ENCODE measurements at regions not wholly inside any gene's neighbourhood (a gene's known extent, or its start where the extent isn't known, plus 50 kb on each side); places are given as distances from the start of the nearest gene placed in this dataset.

DNA sequence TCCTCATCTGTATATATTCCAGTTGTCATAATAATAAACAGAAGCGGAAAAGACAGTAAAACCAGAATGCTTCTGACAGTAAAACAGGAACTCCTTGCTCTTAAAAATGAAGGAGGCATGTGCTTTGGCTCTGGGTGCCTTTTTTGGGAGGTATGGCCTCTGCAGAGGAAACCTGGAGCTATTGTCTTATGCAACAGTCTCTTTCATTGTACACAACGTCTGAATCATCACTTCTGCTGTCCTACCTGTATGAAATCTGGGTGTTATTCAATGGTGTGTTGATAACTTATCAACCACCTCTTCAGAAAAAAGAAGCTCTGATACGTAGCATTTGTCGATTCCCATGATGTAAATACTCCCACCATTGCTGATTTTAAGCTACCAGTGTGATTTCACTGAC, 64.8 kb downstream of the CDCA7 start:
- DNase-seq (ENCODE audit: low spot score) = no peak

GRCh38 chr2:173424886-173425285, 70.2 kb downstream of the CDCA7 start:
- DNase-seq (ENCODE audit: low spot score) = no peak

DNA sequence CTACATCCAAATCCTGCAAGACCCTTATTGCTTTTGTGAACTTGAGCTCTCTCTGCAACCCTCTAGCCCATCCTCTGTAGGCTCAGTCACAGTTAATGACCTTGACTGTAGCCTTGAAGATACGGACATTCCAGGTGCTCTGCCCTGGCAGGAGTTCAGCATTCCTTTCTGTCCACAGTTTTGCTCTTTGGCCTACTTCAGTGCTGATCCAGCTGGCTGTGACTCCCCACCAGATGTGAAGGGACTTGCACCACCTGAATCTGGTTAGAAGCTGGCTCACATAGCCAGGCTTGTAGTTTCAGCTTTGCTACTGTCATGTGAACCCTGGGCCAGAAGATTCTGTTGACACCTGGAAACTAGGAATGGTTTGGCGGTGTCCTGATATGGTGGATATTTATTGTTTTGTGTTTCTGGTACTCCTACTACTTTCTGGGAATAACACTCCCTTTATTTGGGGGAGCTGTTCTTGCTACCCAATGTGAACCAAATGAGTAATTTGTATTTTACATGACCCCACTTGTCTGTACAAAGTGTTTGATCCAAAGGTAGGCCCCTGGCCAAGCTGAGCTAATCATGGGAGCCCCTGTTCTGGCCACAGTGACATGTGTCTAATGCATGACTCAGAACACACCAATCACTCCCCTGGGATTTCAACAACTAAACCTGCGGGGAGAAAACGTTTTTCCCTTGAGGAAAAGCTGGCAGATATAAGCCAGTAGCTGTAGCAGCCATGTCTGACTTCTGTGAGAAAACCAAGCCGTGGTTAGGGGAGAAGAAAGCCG, 73.4 kb downstream of the CDCA7 start:
- no peak for DNase-seq (ENCODE audit: low spot score)

- DNase-seq (ENCODE audit: low spot score) = no peak
Observed at GRCh38 chr2:173431191-173431590, 76.5 kb downstream of the CDCA7 start.

DNA sequence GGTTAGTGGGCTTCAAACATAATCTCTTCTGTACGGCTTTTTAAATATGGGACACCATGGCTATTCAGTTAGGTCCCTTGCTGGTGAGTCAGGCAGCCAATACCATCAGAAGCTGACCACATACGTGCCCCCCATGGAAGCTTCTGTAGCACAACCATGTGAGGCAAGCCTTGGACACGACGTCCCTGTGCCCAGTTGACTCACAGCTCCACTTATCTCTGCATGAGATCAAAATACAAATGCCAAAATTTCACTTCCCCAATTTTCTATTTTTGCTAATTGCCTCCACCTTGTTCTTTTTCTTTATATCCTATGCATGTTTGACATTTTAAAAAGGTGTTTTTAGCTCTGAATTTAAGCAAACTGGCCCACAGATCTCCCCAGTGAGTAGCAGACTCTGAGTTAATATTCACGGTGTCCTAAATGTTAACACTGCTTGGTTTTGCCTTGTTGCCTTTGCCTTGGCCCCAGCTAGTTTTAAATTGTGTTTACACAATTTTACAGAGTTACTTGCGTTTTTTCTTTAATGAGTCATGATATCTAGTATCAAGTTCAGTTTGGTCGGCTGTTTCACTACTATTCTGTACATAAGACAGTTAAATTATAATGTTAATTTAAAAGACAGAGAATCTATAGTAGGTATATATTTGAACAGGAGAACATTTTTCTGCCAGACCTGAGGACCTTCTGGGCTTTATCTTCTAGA, 77.5 kb downstream of the CDCA7 start:
- peak; percentile 19 for DNase-seq (ENCODE audit: low spot score)

GRCh38 chr2:173434762-173435569, 80.3 kb downstream of the CDCA7 start:
- no peak for DNase-seq (ENCODE audit: low spot score)

- no peak for DNase-seq (ENCODE audit: low spot score)
Observed at GRCh38 chr2:173435574-173435973, 80.9 kb downstream of the CDCA7 start.

DNA sequence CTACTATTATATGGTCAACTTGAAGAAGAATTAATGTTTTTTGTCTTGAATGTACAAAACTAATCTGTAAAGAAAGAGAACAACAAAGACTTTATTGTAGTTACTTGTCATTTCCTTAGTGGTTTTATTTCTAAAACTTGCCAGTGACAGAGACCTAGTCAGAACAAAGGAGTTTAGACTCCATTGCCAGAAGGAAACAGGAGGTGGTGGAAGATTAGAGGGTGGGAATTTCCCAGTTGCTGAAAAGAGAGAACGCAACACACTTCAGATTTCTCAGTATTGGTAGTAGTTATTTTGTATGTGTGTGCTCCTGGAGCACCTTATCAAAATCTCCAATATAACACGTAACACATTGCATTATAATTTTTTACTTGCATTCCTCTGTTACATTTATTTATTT, 81.4 kb downstream of the CDCA7 start:
- no peak for DNase-seq (ENCODE audit: low spot score)

DNA sequence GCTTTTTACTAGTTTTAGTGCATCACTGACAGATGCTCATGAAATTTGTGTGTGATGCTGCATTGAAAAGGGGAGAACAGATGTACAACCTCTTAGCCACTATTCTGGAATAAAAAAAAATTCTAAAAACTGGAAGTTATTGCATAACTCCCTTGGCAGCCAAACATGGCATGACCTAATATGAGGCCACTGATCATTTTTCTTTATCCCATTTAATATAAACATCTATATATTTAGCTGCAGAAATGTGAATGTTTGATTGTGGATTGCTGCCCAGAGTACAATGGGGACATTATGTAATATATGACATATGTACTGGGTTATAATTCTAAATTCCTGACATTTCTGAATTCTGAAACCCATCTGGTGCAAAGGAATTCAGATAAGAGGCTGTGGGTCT, 86.5 kb downstream of the CDCA7 start:
- DNase-seq (ENCODE audit: low spot score) = no peak

DNA sequence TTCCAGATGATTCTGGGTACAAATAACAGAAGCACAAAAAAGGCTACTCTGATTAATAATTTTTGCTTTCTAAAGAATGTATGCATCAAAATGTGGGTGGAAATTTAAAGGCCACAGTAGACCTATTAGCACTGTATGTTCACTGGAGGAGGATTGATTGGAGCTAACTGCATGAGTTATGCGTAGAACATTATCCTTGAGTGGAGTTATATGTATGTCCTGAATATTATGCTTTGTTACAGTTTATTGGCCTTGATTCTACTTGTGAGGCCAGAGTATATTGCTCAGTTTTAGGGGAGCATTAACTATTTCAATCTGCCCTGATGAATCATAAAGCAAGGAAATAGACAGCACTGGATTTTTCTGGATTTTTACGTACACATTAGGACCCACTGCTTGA, 87.9 kb downstream of the CDCA7 start:
- DNase-seq (ENCODE audit: low spot score) = no peak

- DNase-seq (ENCODE audit: low spot score) = no peak
Observed at GRCh38 chr2:173446722-173447121, 92.0 kb downstream of the CDCA7 start.

- DNase-seq (ENCODE audit: low spot score) = peak; percentile 95
Observed at GRCh38 chr2:173448938-173449471, 94.3 kb downstream of the CDCA7 start.

- no peak for DNase-seq (ENCODE audit: low spot score)
Observed at GRCh38 chr2:173451118-173451517, 96.4 kb downstream of the CDCA7 start.

- no peak for DNase-seq (ENCODE audit: low spot score)
Observed at GRCh38 chr2:173451941-173452340, 97.3 kb downstream of the CDCA7 start.

DNA sequence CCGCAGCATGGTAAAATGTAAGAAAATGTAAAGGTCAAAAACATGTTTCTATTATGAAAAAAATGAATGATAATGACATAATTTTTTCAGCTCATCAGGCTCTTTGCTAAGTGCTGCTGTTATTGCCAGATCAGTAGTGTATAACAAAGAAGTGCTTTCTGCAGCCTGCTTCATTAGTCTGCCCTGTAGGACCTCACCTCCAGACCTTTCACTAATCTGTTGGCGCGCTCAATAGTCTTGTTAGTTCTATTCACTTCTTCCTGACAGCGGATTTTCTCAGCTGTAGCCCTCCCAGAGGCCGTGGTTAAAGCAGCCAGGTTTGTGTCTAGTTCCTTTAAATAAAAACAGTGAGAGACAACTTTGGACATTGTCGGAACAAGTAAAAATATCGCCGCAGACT, 97.7 kb downstream of the CDCA7 start:
- no peak for DNase-seq (ENCODE audit: low spot score)

GRCh38 chr2:173456960-173457359, 102.3 kb downstream of the CDCA7 start:
- no peak for DNase-seq (ENCODE audit: low spot score)

DNA sequence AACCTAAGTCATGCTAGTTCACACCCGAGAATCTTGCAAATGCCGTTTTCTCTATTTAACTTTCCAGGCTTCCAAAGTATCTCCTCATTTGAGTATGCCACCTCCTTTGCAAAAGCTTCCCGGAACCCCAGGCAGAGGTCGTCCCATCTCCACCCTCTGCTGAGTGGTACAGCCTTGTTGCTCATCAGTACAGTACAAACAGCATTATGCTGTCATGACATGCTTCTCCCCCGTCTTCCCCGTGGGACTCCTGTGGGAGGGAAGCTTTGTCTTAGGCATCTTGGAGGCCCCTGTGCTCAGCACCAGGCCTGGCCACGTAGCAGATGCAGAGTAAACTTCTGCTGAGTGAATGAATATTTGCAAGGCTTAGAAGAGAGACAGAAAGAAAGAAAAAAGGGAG, 102.7 kb downstream of the CDCA7 start:
- DNase-seq (ENCODE audit: low spot score) = no peak

- DNase-seq (ENCODE audit: low spot score) = no peak
Observed at GRCh38 chr2:173458991-173459780, 104.5 kb downstream of the CDCA7 start.

DNA sequence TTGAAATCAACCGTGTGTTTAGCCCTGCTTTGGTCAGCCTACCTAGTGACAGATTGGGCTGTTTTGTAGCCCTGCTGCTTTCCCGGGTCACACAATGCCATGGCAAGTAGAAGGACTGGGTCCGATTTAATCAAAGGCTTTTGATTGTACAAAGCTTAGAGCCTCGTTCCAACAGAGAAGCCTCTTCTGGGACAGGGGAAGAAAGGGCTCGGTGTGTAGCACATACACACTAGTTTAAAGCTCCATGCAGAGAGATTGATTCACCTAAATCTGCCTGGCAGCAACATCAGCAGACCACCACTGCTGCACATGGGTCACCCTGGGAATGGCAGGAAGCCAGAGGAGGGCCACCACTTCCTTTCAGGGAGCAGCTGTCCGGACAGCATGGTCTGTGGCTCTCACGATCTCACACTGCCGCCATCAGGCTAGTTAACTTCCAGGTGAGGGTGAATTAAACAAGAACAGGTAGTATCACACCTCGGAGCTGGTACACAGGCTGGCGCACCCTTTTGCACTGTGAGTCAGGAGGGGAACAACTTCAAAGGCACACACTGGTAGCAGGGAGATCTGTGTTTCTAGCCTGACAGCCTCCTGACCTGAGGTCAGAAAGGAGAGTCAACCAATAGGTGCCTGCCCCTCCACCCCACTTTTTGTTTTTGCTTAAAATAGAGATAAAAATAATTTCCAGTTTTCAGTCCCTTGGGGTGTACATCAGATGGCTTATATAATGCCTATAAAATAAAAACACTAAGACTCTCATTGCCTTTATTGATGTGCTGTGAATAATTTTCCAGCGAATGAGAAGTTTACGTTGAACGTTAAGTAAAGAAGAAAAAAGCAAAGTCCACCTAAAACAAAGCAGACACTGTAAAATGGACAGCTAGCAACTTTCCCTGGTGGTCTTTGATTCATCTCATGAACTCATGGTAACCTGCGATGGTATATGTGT, 108.5 kb downstream of the CDCA7 start:
- no peak for DNase-seq (ENCODE audit: low spot score)

DNA sequence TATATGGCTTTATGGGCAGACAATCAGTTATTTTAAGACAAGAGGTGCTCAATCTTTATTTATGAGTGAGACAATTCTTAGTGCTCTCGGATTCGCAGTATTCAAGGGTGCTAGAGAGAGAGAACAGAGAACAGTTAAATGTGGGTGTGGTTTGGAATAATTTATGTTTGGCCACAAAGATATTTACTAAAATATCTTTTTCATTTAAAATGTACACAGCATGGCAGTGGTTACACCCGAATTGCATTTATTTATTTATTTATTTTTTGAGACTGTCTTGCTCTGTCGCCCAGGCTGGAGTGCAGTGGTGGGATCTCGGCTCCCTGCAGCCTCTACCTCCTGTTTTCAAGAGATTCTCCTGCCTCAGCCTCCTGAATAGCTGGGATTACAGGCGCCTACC, 109.2 kb downstream of the CDCA7 start:
- DNase-seq (ENCODE audit: low spot score) = no peak

GRCh38 chr2:173467751-173468150, 113.1 kb downstream of the CDCA7 start:
- DNase-seq (ENCODE audit: low spot score) = no peak
